ENCODE measurements at regions not wholly inside any gene's neighbourhood (a gene's known extent, or its start where the extent isn't known, plus 50 kb on each side); places are given as distances from the start of the nearest gene placed in this dataset.

- Histone ChIP-seq H3K9ac (no peak overlapping the region), H3K79me2 (no peaks in the 10 kb centered on the region), H3K27me3 (ENCODE audit: control insufficient read depth, insufficient read depth, low read length) (no peaks in the 10 kb centered on the region), H3K27ac (no peak overlapping the region), H3K4me3 (ENCODE audit: low read depth, low read length) (no peak overlapping the region), H3K4me1 (no peaks in the 10 kb centered on the region), H3K9me3 (ENCODE audit: control insufficient read depth, low read length) (no peaks in the 10 kb centered on the region), H2AFZ (no peak overlapping the region), H3K4me2 (ENCODE audit: low read length) (no peak overlapping the region), H3K36me3 (ENCODE audit: control insufficient read depth, insufficient read depth, low read length) (no peaks in the 10 kb centered on the region)
- TF ChIP-seq, protein P1, sequence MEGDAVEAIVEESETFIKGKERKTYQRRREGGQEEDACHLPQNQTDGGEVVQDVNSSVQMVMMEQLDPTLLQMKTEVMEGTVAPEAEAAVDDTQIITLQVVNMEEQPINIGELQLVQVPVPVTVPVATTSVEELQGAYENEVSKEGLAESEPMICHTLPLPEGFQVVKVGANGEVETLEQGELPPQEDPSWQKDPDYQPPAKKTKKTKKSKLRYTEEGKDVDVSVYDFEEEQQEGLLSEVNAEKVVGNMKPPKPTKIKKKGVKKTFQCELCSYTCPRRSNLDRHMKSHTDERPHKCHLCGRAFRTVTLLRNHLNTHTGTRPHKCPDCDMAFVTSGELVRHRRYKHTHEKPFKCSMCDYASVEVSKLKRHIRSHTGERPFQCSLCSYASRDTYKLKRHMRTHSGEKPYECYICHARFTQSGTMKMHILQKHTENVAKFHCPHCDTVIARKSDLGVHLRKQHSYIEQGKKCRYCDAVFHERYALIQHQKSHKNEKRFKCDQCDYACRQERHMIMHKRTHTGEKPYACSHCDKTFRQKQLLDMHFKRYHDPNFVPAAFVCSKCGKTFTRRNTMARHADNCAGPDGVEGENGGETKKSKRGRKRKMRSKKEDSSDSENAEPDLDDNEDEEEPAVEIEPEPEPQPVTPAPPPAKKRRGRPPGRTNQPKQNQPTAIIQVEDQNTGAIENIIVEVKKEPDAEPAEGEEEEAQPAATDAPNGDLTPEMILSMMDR (IDR thresholded peaks at IDR 0.05) = no peak
Measured at GRCh38 chr6:11318835-11319813, 86.7 kb upstream of the NEDD9 start.

DNA sequence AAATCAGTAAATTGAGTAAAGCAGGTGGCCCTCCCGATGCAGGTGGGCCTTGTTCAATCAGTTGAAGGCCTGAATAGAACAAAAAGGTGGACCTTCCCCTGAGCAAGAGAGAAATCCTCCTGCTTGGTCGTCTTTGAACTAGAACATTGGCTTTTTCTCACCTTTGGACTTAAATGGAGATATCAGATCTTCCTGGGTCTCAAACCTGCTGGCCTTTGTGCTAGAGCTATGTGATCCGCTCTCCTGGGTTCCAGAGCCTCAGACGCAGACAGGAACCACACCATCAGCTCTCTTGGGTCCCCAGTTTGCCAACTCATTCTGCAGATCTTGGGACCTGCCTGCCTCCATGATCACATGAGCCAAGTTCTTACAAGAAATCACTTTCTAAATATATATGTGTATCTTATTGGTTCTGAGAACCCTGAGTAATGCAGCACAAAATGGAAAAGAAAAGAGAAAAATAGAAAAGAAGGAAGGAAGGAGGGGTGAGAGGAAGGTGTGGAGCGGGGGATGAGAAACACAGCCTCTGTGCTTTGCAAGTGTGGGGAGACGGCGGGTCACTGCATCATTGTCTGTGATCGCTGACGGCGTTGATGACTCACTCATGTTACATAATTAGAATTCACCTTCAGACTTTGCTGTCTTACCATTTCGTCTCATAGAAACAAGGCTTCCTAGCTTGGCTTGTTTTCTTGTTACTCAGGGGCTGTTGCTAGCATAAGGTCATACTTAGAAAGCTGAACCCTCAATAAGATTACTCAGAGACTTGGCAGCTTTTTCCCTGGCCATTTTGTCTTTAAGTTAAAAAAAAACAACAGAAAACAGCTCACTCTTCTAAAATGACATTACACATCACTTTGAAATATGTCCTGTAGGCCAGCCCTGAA, 85.7 kb upstream of the NEDD9 start:
- TF ChIP-seq, protein P1 (IDR thresholded peaks at IDR 0.05) = no peak
- Histone ChIP-seq H3K27ac (no peak overlapping the region), H3K4me1 (no peaks in the 10 kb centered on the region), H3K79me2 (no peaks in the 10 kb centered on the region), H3K4me2 (ENCODE audit: low read length) (no peak overlapping the region), H3K36me3 (ENCODE audit: control insufficient read depth, insufficient read depth, low read length) (no peaks in the 10 kb centered on the region), H2AFZ (peak overlapping the region; percentile 49), H3K9me3 (ENCODE audit: control insufficient read depth, low read length) (no peaks in the 10 kb centered on the region), H3K9ac (no peak overlapping the region), H3K4me3 (ENCODE audit: low read depth, low read length) (no peak overlapping the region), H3K27me3 (ENCODE audit: control insufficient read depth, insufficient read depth, low read length) (no peaks in the 10 kb centered on the region)

DNA sequence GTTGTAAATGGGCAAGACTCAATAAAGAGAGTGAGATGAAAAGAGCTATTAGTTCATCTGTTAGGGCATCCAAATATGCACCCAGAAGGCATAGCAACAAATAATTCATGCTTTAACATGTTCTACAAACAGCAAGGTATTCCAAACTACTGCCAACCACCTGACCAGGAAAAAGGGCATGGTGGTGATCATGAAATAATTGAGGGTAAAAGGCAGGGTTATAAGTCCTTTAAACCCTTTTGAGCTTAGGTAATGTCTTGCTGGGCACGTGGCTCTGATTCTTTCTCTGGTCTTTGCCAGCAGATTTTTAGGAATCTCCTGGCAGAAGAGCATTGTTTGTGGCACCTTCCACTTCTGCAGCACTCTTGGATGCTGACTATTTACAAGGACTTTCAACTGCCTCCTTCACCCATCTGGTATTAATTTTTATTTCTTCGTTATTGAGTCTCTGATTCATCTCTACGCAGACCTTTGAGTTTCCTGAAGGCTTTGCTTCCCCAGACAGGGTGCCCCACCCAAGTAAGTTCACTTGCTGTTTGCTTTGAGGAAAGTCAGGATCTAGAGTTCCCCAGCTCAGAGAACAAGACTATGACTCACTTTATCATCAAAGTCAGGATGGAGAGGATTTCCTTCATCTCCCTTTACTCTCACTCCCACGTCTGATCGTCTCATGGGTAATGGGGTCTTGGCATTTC, 83.4 kb upstream of the NEDD9 start:
- Histone ChIP-seq H3K9me3 (ENCODE audit: control insufficient read depth, low read length) (no peaks in the 10 kb centered on the region), H3K27me3 (ENCODE audit: control insufficient read depth, insufficient read depth, low read length) (no peaks in the 10 kb centered on the region), H3K79me2 (no peaks in the 10 kb centered on the region), H3K4me2 (ENCODE audit: low read length) (no peak overlapping the region), H3K27ac (no peak overlapping the region), H3K4me3 (ENCODE audit: low read depth, low read length) (no peak overlapping the region), H3K9ac (no peak overlapping the region), H3K36me3 (ENCODE audit: control insufficient read depth, insufficient read depth, low read length) (no peaks in the 10 kb centered on the region), H3K4me1 (no peaks in the 10 kb centered on the region), H2AFZ (no peak overlapping the region)
- TF ChIP-seq, protein P1 (IDR thresholded peaks at IDR 0.05) = no peak

- Histone ChIP-seq H3K27me3 (ENCODE audit: control insufficient read depth, insufficient read depth, low read length) (no peaks in the 10 kb centered on the region), H3K9me3 (ENCODE audit: control insufficient read depth, low read length) (no peaks in the 10 kb centered on the region), H3K79me2 (no peaks in the 10 kb centered on the region), H3K27ac (no peak overlapping the region), H3K36me3 (ENCODE audit: control insufficient read depth, insufficient read depth, low read length) (no peaks in the 10 kb centered on the region), H2AFZ (no peak overlapping the region), H3K4me1 (no peaks in the 10 kb centered on the region), H3K4me3 (ENCODE audit: low read depth, low read length) (no peak overlapping the region), H3K9ac (no peak overlapping the region), H3K4me2 (ENCODE audit: low read length) (no peak overlapping the region)
- TF ChIP-seq, protein P1 (IDR thresholded peaks at IDR 0.05) = no peak
Measured at GRCh38 chr6:11313207-11313606, 80.7 kb upstream of the NEDD9 start.
